IPS-NIHi7 (cell line): ENCODE measurements at regions not wholly inside any gene's neighbourhood (a gene's known extent, or its start where the extent isn't known, plus 50 kb on each side); places are given as distances from the start of the nearest gene placed in this dataset.

Source experiments
- DNase-seq: peaks from one replicate; pipeline ENCODE4 v3.0.0; 2012; ENCODE audit warnings: mixed read lengths; ENCODE audit errors: extremely low spot score

DNA sequence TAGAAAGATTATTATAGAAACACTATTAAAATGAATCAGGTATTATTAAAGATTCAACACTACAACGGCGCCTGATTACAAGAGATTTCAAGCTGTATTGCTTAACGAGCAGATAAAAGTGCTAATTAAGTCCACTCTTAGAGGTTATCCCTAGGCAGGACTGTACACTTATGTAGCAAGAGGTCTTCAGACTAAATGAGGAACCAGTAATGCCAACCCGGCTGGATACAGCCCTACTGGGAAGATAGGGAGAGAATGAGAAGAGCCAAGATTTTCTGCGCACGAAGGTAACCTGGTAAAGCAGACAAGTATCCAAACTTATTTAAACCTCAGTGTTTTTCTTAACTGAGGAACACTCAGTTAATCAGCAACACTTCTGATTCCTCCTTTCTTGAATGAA, 115.7 kb upstream of the HIVEP3 start:
- DNase-seq: no peak

DNA sequence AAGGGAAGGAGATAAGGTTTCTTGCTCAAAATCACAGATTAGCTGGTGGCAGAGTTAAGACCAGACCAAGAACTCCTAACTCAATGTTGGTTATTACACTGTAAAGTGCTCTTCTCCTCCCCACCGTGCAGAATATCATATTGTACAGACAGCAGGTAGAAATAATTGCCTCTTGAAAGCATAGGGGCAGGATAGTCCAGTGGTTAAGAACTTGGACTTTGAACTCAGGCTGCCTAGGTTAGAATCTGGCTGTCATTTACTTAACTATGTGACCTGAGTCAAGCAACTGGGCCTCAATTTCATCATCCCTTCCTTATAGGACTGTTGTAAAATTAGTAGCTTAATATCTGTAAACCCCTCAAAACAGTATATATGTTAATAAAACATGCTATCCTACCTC, 114.9 kb upstream of the HIVEP3 start:
- no peak for DNase-seq

DNA sequence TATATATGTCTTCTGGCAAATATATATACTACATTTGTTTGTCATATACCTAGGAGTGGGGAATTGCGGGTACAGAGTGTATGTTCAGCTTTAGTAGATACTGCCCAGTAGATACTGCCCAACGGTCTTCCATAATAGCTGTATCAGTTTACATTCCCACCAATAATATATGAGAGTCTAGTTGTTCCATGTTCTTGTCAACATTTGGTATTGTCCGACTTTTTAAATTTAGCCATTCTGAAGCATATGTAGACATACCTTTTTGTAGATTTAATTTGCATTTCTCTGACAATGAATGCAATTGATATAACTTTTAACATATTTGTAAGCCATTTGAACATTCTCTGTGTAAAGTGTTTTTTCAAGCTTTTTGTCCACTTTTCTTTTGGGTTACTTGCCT, 99.0 kb upstream of the HIVEP3 start:
- no peak for DNase-seq

DNA sequence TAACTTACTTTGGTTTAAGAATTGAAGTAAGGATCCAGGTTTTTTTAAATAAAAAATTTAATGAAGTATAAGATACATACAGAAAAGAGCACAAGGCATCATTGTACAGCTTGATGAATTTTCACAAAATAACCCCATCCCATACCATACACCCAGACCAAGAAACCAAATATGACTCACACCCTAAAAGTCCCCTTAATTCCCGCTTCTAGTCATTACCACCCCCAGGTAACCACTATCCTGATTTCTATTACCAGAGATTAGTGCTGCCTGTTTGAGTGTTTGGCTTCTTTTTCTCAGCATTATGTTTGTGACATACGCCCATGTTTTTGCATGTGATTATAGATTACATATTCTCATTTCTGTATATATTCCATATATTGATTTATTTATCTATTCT, 98.5 kb upstream of the HIVEP3 start:
- DNase-seq: no peak

GRCh38 chr1:42014823-42015222, 96.1 kb upstream of the HIVEP3 start:
- DNase-seq: no peak

DNA sequence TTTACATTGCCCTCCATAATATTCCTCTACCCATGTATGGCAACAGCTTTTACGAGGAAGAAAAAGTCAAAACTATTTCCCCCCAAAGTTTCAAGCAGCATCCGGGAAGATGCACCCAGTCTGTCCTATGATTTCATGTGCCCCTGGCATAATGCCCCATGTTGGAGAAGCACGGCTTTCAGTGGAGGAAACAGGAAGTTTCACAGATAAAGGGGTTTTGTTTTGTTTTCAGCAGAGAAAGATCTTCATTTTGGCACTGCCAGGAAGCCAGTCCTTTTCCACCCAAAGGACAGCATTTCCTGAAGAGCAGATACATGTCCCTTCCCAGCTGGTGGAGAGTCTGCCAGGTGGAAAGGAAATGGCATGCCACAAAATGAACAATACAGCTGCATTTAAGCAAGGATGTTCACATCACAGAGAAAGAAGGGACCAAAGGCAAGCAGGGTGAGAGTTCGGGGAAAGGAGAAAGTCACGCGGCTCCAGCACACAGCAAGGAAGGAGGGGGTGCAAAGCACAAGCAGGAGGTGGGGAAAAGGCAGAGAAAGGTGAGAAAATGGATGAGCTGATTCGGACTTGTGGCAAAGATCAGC, 95.3 kb upstream of the HIVEP3 start:
- no peak for DNase-seq

DNA sequence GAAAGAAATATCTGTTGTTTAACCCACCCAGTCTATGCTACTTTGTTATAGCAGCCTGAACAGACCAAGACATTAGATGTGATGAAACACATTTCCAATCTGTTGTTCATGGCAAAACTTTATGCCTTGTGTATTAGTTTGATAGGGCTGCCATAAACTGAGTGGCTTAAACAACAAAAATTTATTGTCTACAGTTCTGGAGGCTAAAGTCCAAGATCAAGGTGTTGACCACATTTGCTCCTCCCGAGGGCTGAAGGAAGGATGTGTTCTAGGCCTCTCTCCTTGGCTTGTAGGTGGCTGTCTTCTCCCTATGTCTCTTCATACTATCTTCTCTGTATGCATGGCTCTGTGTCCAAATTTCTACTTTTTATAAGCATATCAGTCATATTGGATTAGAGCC, 94.1 kb upstream of the HIVEP3 start:
- DNase-seq: no peak

DNA sequence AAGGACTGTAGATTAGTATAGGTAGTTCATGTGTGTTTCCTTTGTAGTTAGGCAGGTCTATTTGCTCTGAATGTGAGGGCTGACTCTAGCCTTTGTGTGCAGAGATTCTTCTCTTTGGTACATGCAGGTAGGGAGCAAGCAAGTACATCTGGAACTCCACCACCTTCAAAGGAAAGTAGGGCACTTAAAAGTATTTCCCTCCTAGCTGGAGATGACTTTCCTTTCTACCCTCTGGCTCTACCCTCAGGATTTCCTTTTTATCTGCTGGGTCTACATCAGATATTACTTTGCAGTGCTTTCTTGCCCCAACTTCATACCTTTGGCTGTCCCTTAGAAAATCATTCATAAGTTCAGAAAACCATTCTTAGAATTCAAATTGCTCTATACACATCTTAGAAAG, 91.7 kb upstream of the HIVEP3 start:
- no peak for DNase-seq

GRCh38 chr1:42008264-42008663, 89.5 kb upstream of the HIVEP3 start:
- DNase-seq: no peak

DNA sequence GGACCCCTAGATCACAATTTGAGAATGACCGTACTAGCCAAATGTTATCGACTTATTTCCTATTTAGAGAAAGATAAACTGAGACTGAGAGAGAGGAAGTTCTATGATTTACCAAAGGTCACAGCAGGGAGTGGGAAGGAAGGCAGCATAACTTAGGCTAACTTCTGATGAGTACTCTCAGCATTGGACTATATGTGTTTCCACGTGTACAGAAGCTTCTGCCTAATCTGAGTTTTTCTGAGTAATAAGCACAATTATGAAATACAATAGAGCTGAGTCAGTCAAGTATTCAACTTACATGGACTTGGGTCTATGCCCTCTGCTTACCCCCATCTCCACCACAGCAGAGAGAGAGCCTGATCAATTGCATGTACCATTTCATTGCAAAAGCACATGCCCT, 88.1 kb upstream of the HIVEP3 start:
- no peak for DNase-seq

- no peak for DNase-seq
Measured at GRCh38 chr1:42006093-42006492, 87.4 kb upstream of the HIVEP3 start.

GRCh38 chr1:42005530-42005929, 86.8 kb upstream of the HIVEP3 start:
- no peak for DNase-seq

DNA sequence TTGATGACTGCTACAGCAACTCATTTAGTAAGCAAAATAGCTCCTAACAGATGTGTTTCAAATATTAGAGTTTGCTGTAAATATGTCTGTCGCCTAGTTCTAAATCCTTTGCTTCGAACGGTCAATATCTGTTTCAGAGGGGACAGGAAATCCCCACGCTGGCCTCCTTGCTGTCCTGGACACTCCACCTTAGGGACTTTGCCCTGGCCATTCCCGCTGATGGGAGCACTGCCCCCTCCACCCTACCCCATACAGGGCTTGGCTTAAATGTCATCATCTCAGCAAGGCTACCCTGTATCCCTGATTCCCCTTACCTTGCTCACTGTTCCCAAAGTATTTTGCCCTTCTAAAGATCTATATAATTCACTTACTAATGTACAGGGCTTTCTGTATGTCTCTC, 86.1 kb upstream of the HIVEP3 start:
- no peak for DNase-seq

DNA sequence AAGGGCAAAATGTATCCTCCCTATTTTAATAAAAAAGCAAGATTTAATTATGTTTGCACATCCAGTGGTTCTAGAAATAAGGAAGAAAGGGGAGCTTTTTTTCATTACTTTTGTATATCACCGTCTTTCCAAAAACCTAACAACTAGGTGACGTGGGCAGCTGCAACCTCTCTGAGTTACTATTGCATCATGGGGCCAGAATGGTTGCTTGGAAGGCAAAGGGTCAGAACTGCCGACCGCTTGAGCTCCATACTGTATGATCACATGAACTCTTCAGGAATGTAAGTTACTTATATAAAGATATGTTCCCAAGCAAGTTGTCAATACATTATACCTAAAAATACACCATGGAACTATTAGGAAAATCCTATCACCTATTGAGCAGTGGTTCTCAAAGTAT, 85.6 kb upstream of the HIVEP3 start:
- DNase-seq: no peak

DNA sequence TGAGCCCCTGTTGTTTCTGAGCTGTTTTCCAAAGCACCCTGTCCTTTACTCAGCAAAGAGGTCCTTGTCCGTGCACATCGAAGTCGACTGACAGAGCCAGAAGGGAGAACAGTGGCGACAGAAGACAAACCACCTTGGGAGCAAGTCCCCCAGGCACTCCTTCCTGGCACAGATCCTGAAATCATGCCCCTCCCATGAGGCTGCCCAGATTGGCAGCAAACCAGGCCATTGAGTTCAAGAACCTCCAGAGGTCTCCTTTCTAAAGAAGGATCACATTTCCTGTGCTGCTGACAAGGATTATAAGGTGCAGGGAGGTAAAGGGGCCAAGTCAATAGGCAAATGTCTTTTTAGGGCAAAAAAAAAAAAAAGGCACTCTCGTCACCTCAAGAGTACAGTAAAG, 84.7 kb upstream of the HIVEP3 start:
- no peak for DNase-seq

GRCh38 chr1:42002220-42002619, 83.5 kb upstream of the HIVEP3 start:
- no peak for DNase-seq

GRCh38 chr1:42000766-42001165, 82.0 kb upstream of the HIVEP3 start:
- no peak for DNase-seq

- no peak for DNase-seq
Measured at GRCh38 chr1:41999884-42000283, 81.2 kb upstream of the HIVEP3 start.

GRCh38 chr1:41998250-41998649, 79.5 kb upstream of the HIVEP3 start:
- DNase-seq: no peak

DNA sequence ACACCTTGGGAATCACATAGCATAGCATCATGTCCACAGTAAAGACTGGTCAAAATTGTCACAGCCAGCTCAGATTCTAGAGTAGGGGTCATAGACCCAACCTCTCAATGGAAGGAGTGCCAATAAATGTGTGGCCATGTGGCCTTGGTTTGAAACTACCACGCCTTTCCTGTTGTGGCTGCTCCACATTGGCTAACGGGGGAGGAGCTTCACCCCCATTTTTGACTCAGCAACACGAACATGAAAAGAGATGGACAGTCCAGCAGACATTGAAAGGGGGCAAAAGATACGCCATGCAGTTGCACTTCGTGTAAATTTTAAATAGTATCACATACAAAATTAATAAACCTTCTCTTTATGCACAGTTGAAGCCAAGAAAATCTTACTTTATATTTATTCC, 78.4 kb upstream of the HIVEP3 start:
- no peak for DNase-seq

GRCh38 chr1:41995441-41996130, 76.9 kb upstream of the HIVEP3 start:
- no peak for DNase-seq

DNA sequence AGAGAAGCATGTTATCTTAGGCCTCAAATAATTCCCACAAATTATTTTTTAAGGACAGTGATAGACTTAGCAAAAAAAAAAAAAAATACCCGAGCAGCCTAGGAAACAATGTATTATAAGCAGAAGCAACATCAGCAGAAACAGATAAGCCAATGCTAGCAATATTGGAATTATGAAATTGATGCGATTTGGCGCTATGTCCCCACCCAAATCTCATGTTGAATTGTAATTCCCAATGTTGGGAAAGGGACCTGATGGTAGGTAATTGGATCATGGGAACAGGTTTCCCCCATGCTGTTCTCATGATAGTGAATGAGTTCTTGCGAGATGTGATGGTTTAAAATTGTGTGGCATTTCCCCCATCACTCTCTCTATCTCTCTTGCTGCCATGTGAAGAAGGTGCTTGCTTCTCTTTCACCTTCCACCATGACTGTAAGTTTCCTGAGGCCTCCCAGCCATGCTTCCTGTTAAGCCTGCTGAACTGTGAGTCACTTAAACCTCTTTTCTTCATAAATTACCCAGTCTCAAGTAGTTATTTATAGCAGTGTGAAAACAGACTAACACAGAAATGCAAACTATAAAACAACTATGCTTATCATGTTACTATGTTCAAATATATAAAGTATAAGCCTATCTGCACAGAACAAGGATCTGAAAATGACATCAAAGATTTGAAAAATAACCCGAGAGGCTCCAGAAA, 75.6 kb upstream of the HIVEP3 start:
- DNase-seq: no peak

GRCh38 chr1:41983451-41983850, 64.7 kb upstream of the HIVEP3 start:
- no peak for DNase-seq
